KG1 (cell line): ENCODE measurements at regions not wholly inside any gene's neighbourhood (a gene's known extent, or its start where the extent isn't known, plus 50 kb on each side); places are given as distances from the start of the nearest gene placed in this dataset.
"Not testable (repeated sequence)": the region's sequence is repeated elsewhere in the genome, so short reads cannot be mapped to it uniquely, and the experiment has no call there.

Experiments used
- DNase-seq: peaks from one replicate; lab custom pipeline; 2025; lab: John Stamatoyannopoulos, UW

- no peak for DNase-seq
Observed at GRCh38 chr1:30250338-30250983, 472.9 kb downstream of the MATN1 start.

GRCh38 chr1:30249446-30250337 lies 473.7 kb downstream of the MATN1 start:
- no peak for DNase-seq

GRCh38 chr1:30248774-30249173 lies 474.6 kb downstream of the MATN1 start:
- no peak for DNase-seq

GRCh38 chr1:30248373-30248772 lies 475.0 kb downstream of the MATN1 start:
- no peak for DNase-seq

DNA sequence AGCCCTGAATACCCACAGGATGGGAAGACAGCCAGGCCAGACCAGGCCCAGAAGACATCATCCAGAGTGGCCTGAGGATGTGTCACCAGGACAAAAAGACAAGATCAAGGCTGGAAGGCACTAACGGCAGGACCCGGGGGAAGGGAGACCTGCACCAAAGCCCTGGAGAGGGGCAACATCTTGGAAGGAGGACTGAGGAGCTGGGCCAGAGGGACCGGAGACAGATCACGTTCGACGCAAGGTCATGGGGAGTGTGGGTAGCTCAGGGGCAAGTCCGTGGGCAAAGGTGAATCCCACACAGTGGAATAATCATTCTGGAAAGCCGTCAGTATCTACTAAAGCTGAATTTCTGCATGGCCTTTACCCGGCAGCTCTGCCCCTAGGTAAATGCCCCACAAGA lies 478.6 kb downstream of the MATN1 start:
- no peak for DNase-seq

- DNase-seq = no peak
Observed at GRCh38 chr1:30242722-30243457, 480.5 kb downstream of the MATN1 start.

GRCh38 chr1:30242168-30242567 lies 481.2 kb downstream of the MATN1 start:
- DNase-seq = no peak

DNA sequence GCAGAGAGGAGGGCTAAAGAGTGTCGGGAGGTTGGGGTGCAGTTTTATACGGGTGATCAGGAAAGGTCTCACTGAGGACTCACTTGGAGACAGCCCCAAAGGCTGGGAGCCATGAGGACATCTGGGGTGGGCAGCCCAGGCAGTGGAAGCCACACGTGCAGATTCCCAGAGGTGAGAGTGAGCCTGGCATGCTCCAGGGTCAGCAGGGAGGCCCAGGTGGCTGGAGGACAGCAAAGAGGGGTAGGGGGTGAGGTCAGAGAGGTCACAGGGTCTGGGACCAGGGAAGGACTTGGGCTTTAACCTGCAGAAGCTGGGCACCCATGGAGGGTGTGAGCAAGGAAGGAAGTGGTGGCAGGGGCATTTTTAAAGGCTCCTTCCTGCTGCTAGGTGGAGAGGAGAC lies 481.7 kb downstream of the MATN1 start:
- DNase-seq = no peak

- DNase-seq = no peak
Observed at GRCh38 chr1:30234091-30234490, 489.3 kb downstream of the MATN1 start.

- DNase-seq = no peak
Observed at GRCh38 chr1:30232288-30232899, 491.0 kb downstream of the MATN1 start.

- DNase-seq = no peak
Observed at GRCh38 chr1:30229960-30230359, 493.4 kb downstream of the MATN1 start.

DNA sequence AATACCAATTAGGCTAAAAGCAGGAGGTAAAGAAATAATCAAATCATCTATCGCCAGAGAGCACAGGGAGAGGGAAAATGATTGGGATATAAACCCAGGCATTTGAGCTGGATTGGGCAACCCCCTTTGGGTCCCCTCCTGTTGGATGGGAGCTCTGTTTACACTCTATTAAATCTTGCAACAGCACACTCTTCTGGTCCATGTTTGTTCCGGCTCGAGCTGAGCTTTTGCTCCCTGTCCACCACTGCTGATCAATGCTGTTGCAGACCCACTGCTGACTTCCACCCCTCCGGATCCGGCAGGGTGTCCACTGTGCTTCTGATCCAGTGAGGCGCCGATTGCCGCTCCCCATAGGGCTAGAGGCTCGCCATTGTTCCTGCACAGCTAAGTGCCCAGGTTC lies 493.8 kb downstream of the MATN1 start:
- DNase-seq = no peak

DNA sequence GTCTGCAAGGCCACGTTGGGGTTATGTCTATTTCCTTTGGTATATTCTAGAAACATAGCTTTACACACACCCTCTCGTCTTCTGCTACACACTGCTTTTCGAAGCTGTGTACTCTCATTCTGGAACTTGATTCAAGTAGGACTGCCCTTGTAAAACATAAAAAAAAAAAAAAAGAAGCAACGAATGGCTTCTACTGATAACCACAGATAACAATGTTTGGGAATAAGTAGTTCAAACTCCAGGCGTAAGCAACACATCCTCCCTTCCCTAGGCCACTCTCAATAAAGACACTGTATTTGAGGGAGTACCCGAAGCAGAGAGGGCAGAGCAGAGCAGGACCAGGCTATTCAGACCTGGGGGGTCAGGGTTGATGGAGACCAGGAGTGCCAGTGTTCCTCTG lies 496.7 kb downstream of the MATN1 start:
- no peak for DNase-seq

DNA sequence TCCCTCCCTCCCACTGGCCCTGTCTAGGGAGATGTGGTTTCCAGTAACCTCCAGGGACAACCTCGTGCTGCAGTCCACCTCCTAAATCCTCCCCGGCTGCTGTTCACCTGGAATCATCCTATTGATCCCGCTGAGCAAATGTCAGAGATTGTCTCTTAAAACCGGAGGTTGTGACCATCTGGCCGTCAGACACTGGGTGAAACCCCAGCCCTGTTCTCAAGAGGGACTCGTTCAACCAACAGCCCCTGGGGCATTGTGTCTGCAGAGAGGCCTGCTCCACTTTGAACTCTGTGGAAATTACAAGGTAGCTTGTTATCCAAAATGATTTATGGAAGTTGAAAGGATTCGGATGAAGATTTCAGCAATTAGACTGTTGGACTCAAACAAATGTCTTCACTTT lies 498.0 kb downstream of the MATN1 start:
- no peak for DNase-seq

GRCh38 chr1:30219675-30220074 lies 503.7 kb downstream of the MATN1 start:
- no peak for DNase-seq

DNA sequence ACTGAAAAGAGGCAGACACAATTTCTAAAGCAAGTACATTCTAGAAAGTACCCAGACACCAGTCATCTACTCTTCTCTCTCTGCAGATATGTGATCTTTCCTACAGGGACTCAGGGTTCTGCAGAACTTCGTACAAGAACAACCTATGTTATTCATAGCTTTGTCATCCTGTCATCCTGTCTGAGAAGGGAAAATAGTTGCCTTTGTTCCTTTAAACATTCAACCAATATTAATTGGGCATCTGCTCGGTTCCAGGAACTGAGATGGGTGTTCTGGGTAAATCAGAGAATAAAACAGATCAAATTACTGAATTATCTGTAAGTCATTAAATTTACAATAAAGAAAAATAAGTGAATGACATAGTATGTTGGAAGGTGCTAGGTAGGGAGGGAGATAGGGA lies 504.9 kb downstream of the MATN1 start:
- DNase-seq = no peak

GRCh38 chr1:30216602-30217001 lies 506.8 kb downstream of the MATN1 start:
- no peak for DNase-seq

GRCh38 chr1:30213936-30214335 lies 509.4 kb downstream of the MATN1 start:
- DNase-seq = no peak

DNA sequence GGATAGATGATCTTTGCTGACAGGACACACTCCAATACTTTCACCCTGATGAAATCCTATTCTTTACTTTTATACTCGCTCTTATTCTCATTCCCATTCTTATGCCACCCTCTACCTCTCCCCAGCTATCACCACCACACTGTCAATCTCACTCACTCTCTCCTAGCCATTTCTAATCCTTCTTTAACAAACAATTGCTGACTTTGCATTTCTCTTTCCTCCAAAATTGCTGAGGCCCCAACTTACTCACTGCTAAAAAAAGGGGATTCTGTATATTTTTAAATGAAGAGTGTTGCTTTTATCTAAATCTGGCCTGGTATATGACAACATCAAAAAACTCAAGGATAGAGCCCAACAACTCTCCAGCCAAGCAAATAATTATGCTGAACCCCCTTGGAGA lies 515.4 kb downstream of the MATN1 start:
- DNase-seq = not testable (repeated sequence)

DNA sequence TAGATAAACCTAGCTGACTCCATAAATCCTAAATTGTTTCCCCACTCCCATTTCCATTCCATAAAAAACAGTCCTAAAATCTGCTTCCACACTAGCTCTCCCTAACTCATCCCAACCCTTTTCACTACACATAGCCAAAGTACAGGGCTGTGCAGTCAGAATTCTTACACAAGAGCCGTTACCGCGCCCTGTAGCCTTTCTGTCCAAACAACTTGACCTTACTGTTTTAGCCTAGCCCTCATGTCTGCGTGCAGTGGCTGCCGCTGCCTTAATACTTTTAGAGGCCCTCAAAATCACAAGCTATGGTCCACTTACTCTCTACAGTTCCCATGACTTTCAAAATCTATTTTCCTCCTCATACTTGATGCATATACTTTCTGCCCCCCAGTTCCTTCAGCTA lies 516.8 kb downstream of the MATN1 start:
- not testable (repeated sequence) for DNase-seq

GRCh38 chr1:30204916-30205315 lies 518.5 kb downstream of the MATN1 start:
- not testable (repeated sequence) for DNase-seq

- no peak for DNase-seq
Observed at GRCh38 chr1:30201015-30201414, 522.4 kb downstream of the MATN1 start.
